GM19467 (cell line): ENCODE measurements at regions not wholly inside any gene's neighbourhood (a gene's known extent, or its start where the extent isn't known, plus 50 kb on each side); places are given as distances from the start of the nearest gene placed in this dataset.

Source experiments
- ATAC-seq: cut with Tn5 transposase; IDR thresholded peaks from one replicate; pipeline ENCODE4 v1.9.1; 2021; ENCODE audit warnings: mild to moderate bottlenecking, moderate library complexity; ENCODE audit not compliant: unreplicated experiment

- no peak for ATAC-seq
These were observed 190.4 kb upstream of the MCHR2 start for GRCh38 chr6:100184473-100184872.

GRCh38 chr6:100182313-100182712 is 188.3 kb upstream of the MCHR2 start:
- no peak for ATAC-seq

GRCh38 chr6:100181309-100181708 is 187.3 kb upstream of the MCHR2 start:
- no peak for ATAC-seq

DNA sequence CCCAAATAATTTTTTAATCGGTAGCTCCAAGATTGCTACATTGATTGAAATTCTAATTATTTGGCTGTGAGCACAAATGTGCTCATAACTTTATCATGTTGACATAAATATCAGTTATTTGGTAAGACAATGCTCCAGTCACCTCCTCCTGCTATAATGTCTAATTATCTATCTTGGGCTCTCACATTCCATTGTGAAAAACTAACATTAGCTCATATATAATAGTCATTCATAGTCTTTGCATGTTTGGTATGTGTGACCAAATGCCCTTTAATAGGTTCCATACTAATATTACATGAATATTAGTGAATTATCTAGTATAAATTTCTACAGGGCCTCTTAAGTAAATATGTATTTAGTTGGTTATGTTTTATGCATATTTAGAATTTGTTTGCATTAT is 185.6 kb upstream of the MCHR2 start:
- ATAC-seq, result no peak

- no peak for ATAC-seq
These were observed 183.9 kb upstream of the MCHR2 start for GRCh38 chr6:100177956-100178355.

- ATAC-seq, result no peak
These were observed 183.1 kb upstream of the MCHR2 start for GRCh38 chr6:100176951-100177710.

DNA sequence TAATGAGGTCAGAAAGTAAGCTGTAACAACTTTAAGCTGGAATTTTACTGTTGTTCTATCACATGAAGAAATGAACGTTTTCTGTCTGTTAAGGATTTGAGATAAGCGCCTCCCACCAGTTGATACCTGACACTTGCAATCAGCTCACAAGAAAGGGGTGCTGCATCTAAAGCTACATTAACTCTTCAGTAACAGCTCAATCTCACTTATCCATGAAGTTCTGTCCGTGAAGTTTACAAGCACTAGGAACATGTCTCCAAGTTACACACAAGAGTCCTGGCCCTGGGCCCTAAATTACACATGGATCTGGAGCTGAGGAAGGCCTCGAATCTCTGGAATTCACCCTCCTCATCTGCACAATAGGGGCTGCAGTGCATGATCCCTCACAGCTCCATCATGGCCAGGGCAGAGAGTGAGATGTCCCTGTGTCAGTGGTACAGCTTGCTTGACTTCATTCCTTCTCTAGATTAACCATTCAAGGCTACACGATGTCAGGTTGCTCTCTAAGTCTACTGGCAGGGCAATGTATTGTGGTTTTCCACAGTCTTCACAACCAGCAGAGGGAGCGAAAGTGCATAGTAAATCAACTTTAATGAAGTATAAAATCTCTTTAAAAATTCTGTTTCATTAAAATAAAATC is 182.4 kb upstream of the MCHR2 start:
- no peak for ATAC-seq

DNA sequence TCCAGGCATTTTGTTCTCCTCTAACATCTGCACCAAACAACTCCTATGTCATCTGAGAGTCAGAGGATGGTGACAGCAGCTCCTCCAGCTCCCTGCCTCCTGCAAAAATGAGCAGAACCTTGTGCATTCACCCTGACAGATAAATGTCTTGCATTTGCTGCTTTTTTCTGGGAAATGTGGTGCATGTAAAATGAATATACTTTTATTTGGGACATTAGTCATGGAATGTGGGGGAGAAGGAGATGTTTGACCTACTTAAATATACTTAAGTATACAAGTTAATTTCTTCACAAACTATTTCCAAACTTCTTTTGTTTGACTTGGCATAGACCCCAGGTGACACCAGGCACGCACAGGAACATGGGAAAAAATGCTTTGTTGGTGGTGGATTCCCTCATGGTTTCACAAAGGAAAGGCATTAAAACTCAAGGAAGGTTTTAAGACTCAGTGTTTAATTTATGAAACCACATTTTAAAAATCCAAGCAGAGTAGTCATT is 181.8 kb upstream of the MCHR2 start:
- no peak for ATAC-seq

- no peak for ATAC-seq
These were observed 179.2 kb upstream of the MCHR2 start for GRCh38 chr6:100173211-100173610.

- ATAC-seq, result no peak
These were observed 178.3 kb upstream of the MCHR2 start for GRCh38 chr6:100172322-100172713.

GRCh38 chr6:100171533-100172321 is 177.7 kb upstream of the MCHR2 start:
- ATAC-seq, result peak; percentile 68

GRCh38 chr6:100168148-100168547 is 174.1 kb upstream of the MCHR2 start:
- no peak for ATAC-seq

DNA sequence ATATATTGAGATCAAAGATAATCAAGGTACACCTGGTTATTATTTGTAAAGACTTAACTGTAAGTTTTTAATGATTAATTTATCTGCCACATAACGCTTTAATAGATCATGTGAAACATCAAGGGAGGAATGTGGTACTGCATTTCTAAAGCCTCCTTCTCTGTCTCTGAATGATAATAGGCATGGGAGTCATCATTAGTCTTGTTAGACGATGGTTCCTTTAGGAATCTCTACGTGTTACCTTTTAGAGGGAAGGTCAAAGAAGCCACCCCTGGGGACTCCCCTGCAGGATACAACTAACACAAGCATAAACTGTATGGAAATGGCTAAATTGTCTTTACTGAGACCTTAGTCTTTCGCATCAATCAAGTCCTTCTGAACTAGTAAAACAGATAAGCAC is 173.6 kb upstream of the MCHR2 start:
- ATAC-seq, result no peak

- no peak for ATAC-seq
These were observed 172.9 kb upstream of the MCHR2 start for GRCh38 chr6:100166956-100167355.

GRCh38 chr6:100165442-100165841 is 171.4 kb upstream of the MCHR2 start:
- ATAC-seq, result no peak

GRCh38 chr6:100163035-100163434 is 169.0 kb upstream of the MCHR2 start:
- no peak for ATAC-seq

GRCh38 chr6:100161782-100162365 is 167.9 kb upstream of the MCHR2 start:
- no peak for ATAC-seq

- no peak for ATAC-seq
These were observed 166.9 kb upstream of the MCHR2 start for GRCh38 chr6:100160930-100161329.

- ATAC-seq, result no peak
These were observed 161.1 kb upstream of the MCHR2 start for GRCh38 chr6:100155141-100155540.

DNA sequence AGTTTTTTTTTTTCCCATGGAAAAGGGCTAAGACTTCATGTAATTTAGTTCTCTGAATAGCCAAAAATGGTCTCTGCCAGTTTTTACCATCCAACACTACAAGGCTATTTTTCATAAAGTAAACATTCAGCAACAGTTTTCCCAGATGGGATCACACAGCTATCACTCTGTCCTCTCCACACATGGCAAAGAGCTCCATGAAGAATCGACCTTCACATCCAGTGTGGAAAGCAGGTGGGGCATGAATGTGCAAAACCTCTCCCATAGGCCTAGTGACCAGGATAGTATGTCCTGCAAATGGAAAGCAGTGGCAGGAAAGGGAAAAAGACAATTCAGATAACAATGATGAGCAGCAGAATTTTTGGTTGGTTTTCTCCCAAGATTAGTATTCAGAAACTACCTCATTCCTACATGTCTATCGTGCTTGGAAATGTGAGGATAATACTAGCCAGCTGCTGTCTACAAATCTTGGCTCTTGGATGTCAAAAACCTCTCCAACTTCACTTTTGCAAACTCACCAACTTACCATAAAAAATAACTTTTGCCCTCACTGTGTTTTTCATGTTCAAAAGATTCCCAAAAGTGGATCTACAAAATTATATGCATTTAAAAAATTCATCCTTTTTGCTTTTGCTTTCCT is 159.7 kb upstream of the MCHR2 start:
- ATAC-seq, result no peak

DNA sequence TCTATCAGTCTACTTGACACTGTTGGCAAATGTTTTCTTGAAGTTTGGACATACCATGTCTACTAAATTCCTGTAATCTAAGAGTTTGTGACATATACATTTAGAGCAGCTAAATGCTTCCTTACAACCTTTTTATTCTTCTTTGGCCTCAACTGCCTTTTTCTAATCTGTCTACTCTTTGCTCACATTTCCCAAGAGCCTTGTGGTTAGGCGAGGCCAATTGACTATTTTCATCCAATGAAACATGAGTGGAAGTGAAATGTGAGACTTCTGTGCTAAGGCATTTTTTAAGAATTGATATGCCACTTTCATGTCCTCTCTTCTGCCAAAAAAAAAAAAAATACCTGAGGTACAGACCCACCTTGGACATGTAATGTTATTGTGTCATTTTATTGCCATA is 158.2 kb upstream of the MCHR2 start:
- ATAC-seq, result no peak
